ENCODE measurements at regions not wholly inside any gene's neighbourhood (a gene's known extent, or its start where the extent isn't known, plus 50 kb on each side); places are given as distances from the start of the nearest gene placed in this dataset.

DNA sequence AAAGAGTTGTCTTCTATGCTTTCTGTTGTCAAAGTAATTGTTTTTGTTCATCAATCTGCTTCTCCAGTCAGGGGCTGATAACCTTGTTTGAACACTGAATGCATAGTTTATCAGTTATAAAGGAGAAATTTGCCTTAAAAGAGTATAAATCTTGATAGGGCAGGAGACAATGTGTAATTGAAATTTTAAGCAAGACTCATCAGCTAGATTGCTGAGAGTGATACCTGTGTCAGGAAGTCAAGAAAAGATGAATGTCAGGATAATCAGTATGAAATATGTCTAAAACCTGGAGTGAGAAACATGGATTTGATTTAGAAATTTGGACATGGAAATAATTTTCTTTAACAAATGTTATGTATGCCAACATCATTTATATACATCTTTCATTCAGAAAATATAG is 1258.1 kb downstream of the EFNA5 start:
- H3K27ac Mint-ChIP-seq = no peak overlapping the region

More for the DNA sequence above, 1258.1 kb downstream of the EFNA5 start:
- no peak overlapping the region for H3K56ac ChIP-seq (ENCODE audit: insufficient read length, low read depth, low read length)
- H4K20me1 ChIP-seq (ENCODE audit: control insufficient read depth, insufficient read depth, insufficient read length) = no peaks in the 10 kb centered on the region
- no peak overlapping the region for H2BK20ac ChIP-seq (ENCODE audit: low read depth, low read length, poor library complexity, severe bottlenecking)
- Mint-ChIP-seq H3K27me3 (ENCODE audit: low read depth) (no peaks in the 10 kb centered on the region), H3K36me3 (ENCODE audit: insufficient read depth in 1 of 3, low read depth in 3 of 3) (no peaks in the 10 kb centered on the region), H3K4me1 (no peaks in the 10 kb centered on the region), H3K4me3 (no peak overlapping the region), H3K9me3 (no peaks in the 10 kb centered on the region)
- no peak overlapping the region for H4K8ac ChIP-seq (replicated peaks; ENCODE audit: insufficient read length, low read depth, low read length)
- no peak overlapping the region for H2BK12ac ChIP-seq (ENCODE audit: insufficient read length, low read depth, low read length)
- H3K27me3 ChIP-seq (ENCODE audit: insufficient read depth, low read length) = no peaks in the 10 kb centered on the region
- H3K79me1 ChIP-seq (ENCODE audit: insufficient read depth, low read depth, low read length, poor library complexity, severe bottlenecking) = no peaks in the 10 kb centered on the region
- H2AFZ ChIP-seq (ENCODE audit: low read length) = no peak overlapping the region
- H2BK15ac ChIP-seq (ENCODE audit: low read depth, low read length) = no peak overlapping the region
- no peaks in the 10 kb centered on the region for H3K4me1 ChIP-seq (ENCODE audit: insufficient read depth, low read length)
- no peak overlapping the region for H2BK5ac ChIP-seq (ENCODE audit: insufficient read length, low read length)
- no peaks in the 10 kb centered on the region for H3K79me2 ChIP-seq (ENCODE audit: insufficient read depth, low read length)
- H2BK120ac ChIP-seq (ENCODE audit: low read depth, low read length, poor library complexity, severe bottlenecking) = no peak overlapping the region
- H3K9me3 ChIP-seq (ENCODE audit: control insufficient read depth, low read depth, low read length) = no peaks in the 10 kb centered on the region
- no peak overlapping the region for H3K4ac ChIP-seq (ENCODE audit: low read depth, low read length)
- no peak for TF ChIP-seq CTCF (conservative IDR thresholded peaks at IDR 0.05)
- no peak for DNase-seq
- no peak overlapping the region for H4K91ac ChIP-seq (ENCODE audit: insufficient read length, low read depth, low read length)
- H3K23me2 ChIP-seq (ENCODE audit: insufficient read length, low read depth, low read length, poor library complexity, severe bottlenecking) = no peaks in the 10 kb centered on the region
- no peak overlapping the region for H4K5ac ChIP-seq (ENCODE audit: insufficient read length, low read depth, low read length)
- no peak overlapping the region for H3K27ac ChIP-seq (ENCODE audit: insufficient read length, low read depth, low read length)
- no peak overlapping the region for H3K9ac ChIP-seq (ENCODE audit: extremely low read depth, insufficient read length, low read length)
- H3K18ac ChIP-seq (ENCODE audit: insufficient read length, low read depth, low read length) = no peak overlapping the region
- H3T11ph ChIP-seq (ENCODE audit: low read length) = no peak overlapping the region
- H3K4me2 ChIP-seq (ENCODE audit: insufficient read depth, insufficient read length, low read length) = no peak overlapping the region
- H3K23ac ChIP-seq (ENCODE audit: insufficient read length, low read depth, low read length) = no peak overlapping the region
- no peak overlapping the region for H2AK5ac ChIP-seq (ENCODE audit: insufficient read length, low read length)
- no peak overlapping the region for H3K14ac ChIP-seq (ENCODE audit: insufficient read depth, low read length)
